ENCODE measurements at regions not wholly inside any gene's neighbourhood (a gene's known extent, or its start where the extent isn't known, plus 50 kb on each side); places are given as distances from the start of the nearest gene placed in this dataset.
"Not testable (repeated sequence)": the region's sequence is repeated elsewhere in the genome, so short reads cannot be mapped to it uniquely, and the experiment has no call there.

- H3K27ac ChIP-seq (ENCODE audit: low read depth, low read length): no peak overlapping the region
- 95 to 96% (median 95%) methylated on average over 17 of the region's 17 CpGs for WGBS, 3 donors
Measured at GRCh38 chr12:124374147-124374546, 79.3 kb downstream of the RFLNA start.

- WGBS, 3 donors: 93 to 97% (median 95%) methylated on average over 14 to 18 of the region's 21 CpGs
- not testable (repeated sequence) for H3K27ac ChIP-seq (ENCODE audit: low read depth, low read length)
Measured at GRCh38 chr12:124373701-124374100, 78.8 kb downstream of the RFLNA start.

GRCh38 chr12:124372831-124373230 is 77.9 kb downstream of the RFLNA start:
- H3K27ac ChIP-seq (ENCODE audit: low read depth, low read length): no peak overlapping the region
- WGBS, 3 donors: 91 to 93% (median 93%) methylated on average over 13 of the region's 13 CpGs

GRCh38 chr12:124371970-124372555 is 77.2 kb downstream of the RFLNA start:
- H3K27ac ChIP-seq (ENCODE audit: low read depth, low read length): no peak overlapping the region
- WGBS, 3 donors: 81 to 92% (median 86%) methylated on average over 33 to 37 of the region's 37 CpGs

GRCh38 chr12:124371366-124371765 is 76.5 kb downstream of the RFLNA start:
- 56 to 86% (median 82%) methylated on average over 13 of the region's 13 CpGs for WGBS, 3 donors
- H3K27ac ChIP-seq (ENCODE audit: low read depth, low read length): no peak overlapping the region

- 65 to 94% (median 91%) methylated on average over 7 of the region's 7 CpGs for WGBS, 3 donors
Measured at GRCh38 chr12:124370851-124371250, 76.0 kb downstream of the RFLNA start.

GRCh38 chr12:124370384-124370783 is 75.5 kb downstream of the RFLNA start:
- H3K27ac ChIP-seq (ENCODE audit: low read depth, low read length): no peak overlapping the region
- 70 to 92% (median 88%) methylated on average over 7 of the region's 7 CpGs for WGBS, 3 donors

More at GRCh38 chr12:124370851-124371250, 76.0 kb downstream of the RFLNA start:
- no peak overlapping the region for H3K27ac ChIP-seq (ENCODE audit: low read depth, low read length)

GRCh38 chr12:124369827-124370378 is 75.0 kb downstream of the RFLNA start:
- peak overlapping the region; percentile 6 for H3K27ac ChIP-seq (ENCODE audit: low read depth, low read length)
- WGBS, 3 donors: 30 to 49% (median 40%) methylated on average over 20 of the region's 20 CpGs

- 15 to 44% (median 34%) methylated on average over 37 to 38 of the region's 38 CpGs for WGBS, 3 donors
- peak overlapping the region; percentile 6 for H3K27ac ChIP-seq (ENCODE audit: low read depth, low read length)
Measured at GRCh38 chr12:124369055-124369826, 74.3 kb downstream of the RFLNA start.

- H3K27ac ChIP-seq (ENCODE audit: low read depth, low read length): no peak overlapping the region
- WGBS, 3 donors: 88 to 92% (median 89%) methylated on average over 10 of the region's 10 CpGs
Measured at GRCh38 chr12:124368421-124369032, 73.6 kb downstream of the RFLNA start.

- 79 to 94% (median 90%) methylated on average over 23 of the region's 23 CpGs for WGBS, 3 donors
- no peak overlapping the region for H3K27ac ChIP-seq (ENCODE audit: low read depth, low read length)
Measured at GRCh38 chr12:124365726-124366430, 71.0 kb downstream of the RFLNA start.
